MM.1S (cell line): ENCODE measurements at regions not wholly inside any gene's neighbourhood (a gene's known extent, or its start where the extent isn't known, plus 50 kb on each side); places are given as distances from the start of the nearest gene placed in this dataset.

Source experiments
- DNase-seq: peaks from one replicate; pipeline ENCODE4 v3.0.0-alpha.2; 2015
- H2AFZ ChIP-seq: fragments of 300-600 bp; sonication (generic); 2 replicates; pipeline ENCODE4 v1.6.0; 2016; ENCODE audit warnings: antibody characterized with exemption, low read length
- H3F3A ChIP-seq: fragments of 300-600 bp; sonication (generic); 2 replicates; pipeline ENCODE4 v1.6.1; 2016; ENCODE audit warnings: mild to moderate bottlenecking, antibody characterized with exemption, low read length, moderate library complexity, mixed read lengths; ENCODE audit not compliant: insufficient read depth
- H3K27ac ChIP-seq: fragments of 300-600 bp; sonication (generic); 2 replicates; pipeline ENCODE4 v1.5.1; 2016; ENCODE audit warnings: mild to moderate bottlenecking, low read length
- H3K27me3 ChIP-seq: fragments of 300-600 bp; sonication (generic); replicated peaks from 2 replicates; pipeline ENCODE4 v1.6.0; 2016; ENCODE audit warnings: low read length; ENCODE audit not compliant: insufficient read depth
- H3K36me3 ChIP-seq: fragments of 300-600 bp; sonication (generic); replicated peaks from 2 replicates; pipeline ENCODE4 v1.6.1; 2016; ENCODE audit warnings: mild to moderate bottlenecking, low read length, mixed read lengths; ENCODE audit not compliant: insufficient read depth
- H3K4me1 ChIP-seq: fragments of 300-600 bp; sonication (generic); 2 replicates; pipeline ENCODE4 v1.6.1; 2016; ENCODE audit warnings: low read length, mixed read lengths
- H3K4me2 ChIP-seq: fragments of 300-600 bp; sonication (generic); 2 replicates; pipeline ENCODE4 v1.6.0; 2016; ENCODE audit warnings: low read depth, low read length
- H3K4me3 ChIP-seq: fragments of 300-600 bp; sonication (generic); 2 replicates; pipeline ENCODE4 v1.5.1; 2016; ENCODE audit warnings: low read length, mixed read lengths
- H3K79me2 ChIP-seq: fragments of 300-600 bp; sonication (generic); 2 replicates; pipeline ENCODE4 v1.6.1; 2016; ENCODE audit warnings: mixed run types, low read length, mixed read lengths
- H3K9ac ChIP-seq: fragments of 300-600 bp; sonication (generic); 2 replicates; pipeline ENCODE4 v1.6.1; 2016; ENCODE audit warnings: low read length, mixed read lengths
- H3K9me2 ChIP-seq: fragments of 300-600 bp; sonication (generic); replicated peaks from 2 replicates; pipeline ENCODE4 v1.6.1; 2016; ENCODE audit warnings: mild to moderate bottlenecking, low read length, mixed read lengths; ENCODE audit not compliant: insufficient read depth
- H3K9me3 ChIP-seq: fragments of 300-600 bp; sonication (generic); replicated peaks from 2 replicates; pipeline ENCODE4 v1.6.1; 2016; ENCODE audit warnings: mild to moderate bottlenecking, low read length, mixed read lengths; ENCODE audit not compliant: insufficient read depth
- H4K20me1 ChIP-seq: fragments of 300-600 bp; sonication (generic); 2 replicates; pipeline ENCODE4 v1.6.1; 2016; ENCODE audit warnings: mild to moderate bottlenecking, low read length, moderate library complexity, mixed read lengths; ENCODE audit not compliant: insufficient read depth
- EZH2 ChIP-seq: fragments of 300-600 bp; sonication (generic); optimal IDR thresholded peaks from 2 replicates; pipeline ENCODE3; 2017; ENCODE audit warnings: low read depth, mild to moderate bottlenecking, antibody characterized with exemption, low read length, mixed read lengths
- EZH2phosphoT487 ChIP-seq: fragments of 300-600 bp; sonication (generic); IDR thresholded peaks from 2 replicates; pipeline ENCODE4 v1.6.1; 2018; ENCODE audit warnings: antibody characterized with exemption, low read length
- TF ChIP-seq, protein P1 (sequence below): fragments of 300-600 bp; sonication (generic); IDR thresholded peaks from 2 replicates; pipeline ENCODE4 v1.5.1; 2016; ENCODE audit warnings: antibody characterized with exemption, low read length, mixed read lengths

DNA sequence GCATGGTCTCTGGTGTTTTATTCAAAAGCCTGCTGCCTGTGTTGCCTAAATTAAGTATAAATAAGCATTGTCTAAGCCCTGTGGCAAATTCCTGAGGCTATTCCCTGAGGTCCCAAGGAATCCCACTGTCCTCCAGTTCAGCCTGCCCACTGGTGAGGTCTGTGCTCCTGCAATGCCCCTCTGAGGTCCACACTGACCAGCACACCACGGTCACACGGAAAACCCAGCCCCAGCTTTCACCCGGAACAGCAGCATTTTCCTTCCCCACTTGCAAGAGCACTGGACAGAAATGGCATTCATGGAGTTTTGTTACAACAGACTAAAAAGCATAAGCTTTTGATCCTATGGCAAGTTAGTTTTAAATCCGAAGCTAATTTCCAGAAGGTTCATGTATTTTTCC is 234.0 kb downstream of the KLF13 start:
- Histone ChIP-seq H3F3A (no peaks in the 10 kb centered on the region), H3K9ac (no peak overlapping the region)
- TF ChIP-seq EZH2phosphoT487 (no peak), EZH2 (no peak)
- TF ChIP-seq, protein P1, sequence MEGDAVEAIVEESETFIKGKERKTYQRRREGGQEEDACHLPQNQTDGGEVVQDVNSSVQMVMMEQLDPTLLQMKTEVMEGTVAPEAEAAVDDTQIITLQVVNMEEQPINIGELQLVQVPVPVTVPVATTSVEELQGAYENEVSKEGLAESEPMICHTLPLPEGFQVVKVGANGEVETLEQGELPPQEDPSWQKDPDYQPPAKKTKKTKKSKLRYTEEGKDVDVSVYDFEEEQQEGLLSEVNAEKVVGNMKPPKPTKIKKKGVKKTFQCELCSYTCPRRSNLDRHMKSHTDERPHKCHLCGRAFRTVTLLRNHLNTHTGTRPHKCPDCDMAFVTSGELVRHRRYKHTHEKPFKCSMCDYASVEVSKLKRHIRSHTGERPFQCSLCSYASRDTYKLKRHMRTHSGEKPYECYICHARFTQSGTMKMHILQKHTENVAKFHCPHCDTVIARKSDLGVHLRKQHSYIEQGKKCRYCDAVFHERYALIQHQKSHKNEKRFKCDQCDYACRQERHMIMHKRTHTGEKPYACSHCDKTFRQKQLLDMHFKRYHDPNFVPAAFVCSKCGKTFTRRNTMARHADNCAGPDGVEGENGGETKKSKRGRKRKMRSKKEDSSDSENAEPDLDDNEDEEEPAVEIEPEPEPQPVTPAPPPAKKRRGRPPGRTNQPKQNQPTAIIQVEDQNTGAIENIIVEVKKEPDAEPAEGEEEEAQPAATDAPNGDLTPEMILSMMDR = no peak

DNA sequence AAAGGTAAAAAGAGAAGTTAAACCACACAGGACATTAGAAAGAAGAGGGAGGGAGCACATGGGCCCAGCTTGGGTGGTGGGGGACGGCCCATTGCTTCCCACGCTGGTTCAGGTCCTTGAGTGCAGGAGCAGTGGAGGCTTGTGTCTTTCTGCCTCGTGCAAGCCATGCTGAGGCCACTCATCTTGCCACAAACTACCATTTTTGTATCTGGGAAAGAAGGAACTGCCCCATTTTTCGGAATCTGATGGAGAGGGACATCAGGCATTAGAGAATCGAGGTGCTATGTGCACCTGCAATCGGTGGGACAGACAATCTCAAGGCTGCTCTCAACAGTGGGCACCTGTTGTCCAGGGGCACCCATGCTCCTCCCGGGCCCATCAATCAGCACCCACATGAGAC is 234.5 kb downstream of the KLF13 start:
- H3K4me1 ChIP-seq = no peaks in the 10 kb centered on the region
- H3K4me2 ChIP-seq = no peak overlapping the region
- H3K79me2 ChIP-seq = no peaks in the 10 kb centered on the region
- DNase-seq = no peak
- H3K27me3 ChIP-seq = no peaks in the 10 kb centered on the region
- no peaks in the 10 kb centered on the region for H3K9me3 ChIP-seq
- no peak overlapping the region for H3K4me3 ChIP-seq
- no peak overlapping the region for H2AFZ ChIP-seq
- no peak overlapping the region for H3K27ac ChIP-seq
- H3K9me2 ChIP-seq = no peaks in the 10 kb centered on the region
- no peak for TF ChIP-seq EZH2
- TF ChIP-seq, protein P1 = no peak
- TF ChIP-seq EZH2phosphoT487 = no peak
- no peaks in the 10 kb centered on the region for H3K36me3 ChIP-seq
- H3K9ac ChIP-seq = no peak overlapping the region
- H3F3A ChIP-seq = no peaks in the 10 kb centered on the region
- no peaks in the 10 kb centered on the region for H4K20me1 ChIP-seq

More for the DNA sequence above, 234.0 kb downstream of the KLF13 start:
- H3K36me3 ChIP-seq = no peaks in the 10 kb centered on the region
- no peaks in the 10 kb centered on the region for H3K9me2 ChIP-seq
- no peaks in the 10 kb centered on the region for H3K9me3 ChIP-seq
- no peaks in the 10 kb centered on the region for H4K20me1 ChIP-seq
- no peak overlapping the region for H3K27ac ChIP-seq
- H2AFZ ChIP-seq = no peak overlapping the region
- H3K4me2 ChIP-seq = no peak overlapping the region
- no peak overlapping the region for H3K4me3 ChIP-seq
- no peaks in the 10 kb centered on the region for H3K79me2 ChIP-seq
- H3K27me3 ChIP-seq = no peaks in the 10 kb centered on the region
- no peak for DNase-seq
- no peaks in the 10 kb centered on the region for H3K4me1 ChIP-seq

DNA sequence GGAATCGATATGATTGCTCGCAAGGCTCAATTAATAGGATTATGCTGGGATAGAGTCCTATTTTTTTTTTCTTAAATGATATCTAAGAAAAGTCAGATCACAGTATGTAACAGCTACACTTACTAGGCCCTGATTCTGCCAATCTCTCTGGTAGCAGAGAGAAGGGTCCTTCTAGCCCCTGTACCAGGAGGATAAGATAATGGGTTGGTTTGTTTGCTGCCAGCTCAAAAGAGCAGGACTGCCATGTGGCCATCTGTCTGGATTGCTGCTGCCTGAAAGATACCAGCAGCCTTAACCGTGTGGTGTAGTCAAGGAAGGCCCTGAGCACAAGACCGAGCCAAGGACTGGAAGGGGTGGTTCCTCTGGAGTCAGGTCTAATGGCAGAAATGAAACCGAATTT is 236.4 kb downstream of the KLF13 start:
- no peaks in the 10 kb centered on the region for H3K27me3 ChIP-seq
- no peak for DNase-seq
- no peaks in the 10 kb centered on the region for H3F3A ChIP-seq
- H3K9me3 ChIP-seq = no peaks in the 10 kb centered on the region
- H3K9ac ChIP-seq = no peak overlapping the region
- H4K20me1 ChIP-seq = no peaks in the 10 kb centered on the region
- no peak overlapping the region for H3K4me2 ChIP-seq
- H3K9me2 ChIP-seq = no peaks in the 10 kb centered on the region
- H3K4me3 ChIP-seq = no peak overlapping the region
- H2AFZ ChIP-seq = no peak overlapping the region
- H3K36me3 ChIP-seq = no peaks in the 10 kb centered on the region
- H3K4me1 ChIP-seq = no peaks in the 10 kb centered on the region
- no peak overlapping the region for H3K27ac ChIP-seq
- no peaks in the 10 kb centered on the region for H3K79me2 ChIP-seq
- TF ChIP-seq EZH2phosphoT487 = no peak
- TF ChIP-seq, protein P1 = no peak
- no peak for TF ChIP-seq EZH2
